Right atrium auricular region (tissue), 2 donors: ENCODE measurements at regions not wholly inside any gene's neighbourhood (a gene's known extent, or its start where the extent isn't known, plus 50 kb on each side); places are given as distances from the start of the nearest gene placed in this dataset.

Experiments used
- DNase-seq: peaks from one replicate; pipeline ENCODE4 v3.0.0-alpha.2; 2019; ENCODE audit warnings: low spot score
- H3K27ac ChIP-seq, 2 donors: fragments of 200-600 bp; sonication (generic); 1 replicate in 1 of 2; 2 replicates in 1 of 2; pipeline ENCODE4 v1.5.1; 2016 to 2019
- H3K27me3 ChIP-seq, 2 donors: fragments of 200-600 bp; sonication (generic); one replicate each; pipeline versions ENCODE4 v1.5.1 to v1.6.0; 2017 to 2019
- H3K36me3 ChIP-seq: fragments of 200-600 bp; sonication (generic); one replicate; pipeline ENCODE4 v1.5.1; 2016
- H3K4me1 ChIP-seq, 2 donors: fragments of 200-600 bp; sonication (generic); one replicate each; pipeline versions ENCODE4 v1.5.1 to v1.6.0; 2017 to 2019
- H3K4me3 ChIP-seq, 2 donors: fragments of 200-600 bp; sonication (generic); 1 replicate in 1 of 2; 2 replicates in 1 of 2; pipeline ENCODE4 v1.5.1; 2017 to 2019; ENCODE audit warnings: mild to moderate bottlenecking in 1 of 2, moderate library complexity in 1 of 2
- H3K9me3 ChIP-seq, 2 donors: fragments of 200-600 bp; sonication (generic); one replicate each; pipeline ENCODE4 v1.5.1; 2019
- CTCF ChIP-seq, 2 donors: fragments of 200-600 bp; sonication (generic); IDR thresholded peaks; one replicate each; pipeline ENCODE4 v1.5.1; 2019; ENCODE audit warnings: antibody characterized with exemption in 2 of 2

GRCh38 chr4:12968345-12968744, 515.8 kb downstream of the RAB28 start:
- no peaks in the 10 kb centered on the region for H3K4me1 ChIP-seq
- H3K36me3 ChIP-seq = no peaks in the 10 kb centered on the region
- no peaks in the 10 kb centered on the region for H3K27me3 ChIP-seq
- no peak for DNase-seq
- no peaks in the 10 kb centered on the region for H3K9me3 ChIP-seq
- no peak overlapping the region for H3K4me3 ChIP-seq
- no peak overlapping the region for H3K27ac ChIP-seq
- TF ChIP-seq CTCF (IDR thresholded peaks at IDR 0.05) = no peak

GRCh38 chr4:12966726-12967125, 517.4 kb downstream of the RAB28 start:
- Histone ChIP-seq H3K27me3 (no peaks in the 10 kb centered on the region), H3K36me3 (no peaks in the 10 kb centered on the region), H3K4me1 (no peaks in the 10 kb centered on the region), H3K4me3 (no peak overlapping the region), H3K9me3 (no peaks in the 10 kb centered on the region), H3K27ac (no peak overlapping the region)
- TF ChIP-seq CTCF (IDR thresholded peaks at IDR 0.05) = no peak
- DNase-seq = no peak

GRCh38 chr4:12965334-12965733, 518.8 kb downstream of the RAB28 start:
- no peaks in the 10 kb centered on the region for H3K36me3 ChIP-seq
- H3K27me3 ChIP-seq = no peaks in the 10 kb centered on the region
- no peak for DNase-seq
- no peak for TF ChIP-seq CTCF (IDR thresholded peaks at IDR 0.05)
- H3K9me3 ChIP-seq = no peaks in the 10 kb centered on the region
- no peak overlapping the region for H3K4me3 ChIP-seq
- H3K4me1 ChIP-seq = no peaks in the 10 kb centered on the region
- H3K27ac ChIP-seq = no peak overlapping the region

- TF ChIP-seq CTCF (IDR thresholded peaks at IDR 0.05) = no peak
- DNase-seq = no peak
- no peak overlapping the region for H3K4me3 ChIP-seq
- no peaks in the 10 kb centered on the region for H3K9me3 ChIP-seq
- H3K27ac ChIP-seq = no peak overlapping the region
- no peaks in the 10 kb centered on the region for H3K4me1 ChIP-seq
- no peaks in the 10 kb centered on the region for H3K27me3 ChIP-seq
- no peaks in the 10 kb centered on the region for H3K36me3 ChIP-seq
Observed at GRCh38 chr4:12963912-12964311, 520.2 kb downstream of the RAB28 start.

DNA sequence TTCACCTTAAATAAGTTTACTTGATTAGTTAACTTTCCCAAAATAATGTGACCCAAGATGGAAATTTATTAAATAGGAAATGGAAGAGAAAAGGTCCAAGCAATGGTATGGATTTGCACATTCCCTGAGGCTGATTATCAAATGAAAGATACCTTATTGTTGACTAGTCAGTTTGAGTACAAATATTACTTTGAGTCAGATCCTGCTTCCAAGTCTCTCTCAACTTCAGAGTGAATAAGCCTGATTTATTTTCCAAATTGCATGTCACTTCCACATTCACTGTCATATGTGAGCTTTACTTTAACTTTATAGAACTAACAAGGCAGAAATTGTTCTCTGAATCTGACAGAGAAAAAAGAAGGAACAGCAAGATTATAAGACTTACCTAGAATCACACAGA, 520.8 kb downstream of the RAB28 start:
- Histone ChIP-seq H3K9me3 (no peaks in the 10 kb centered on the region), H3K4me1 (no peaks in the 10 kb centered on the region), H3K27me3 (no peaks in the 10 kb centered on the region), H3K27ac (no peak overlapping the region), H3K36me3 (no peaks in the 10 kb centered on the region), H3K4me3 (no peak overlapping the region)
- DNase-seq = no peak
- no peak for TF ChIP-seq CTCF (IDR thresholded peaks at IDR 0.05)

DNA sequence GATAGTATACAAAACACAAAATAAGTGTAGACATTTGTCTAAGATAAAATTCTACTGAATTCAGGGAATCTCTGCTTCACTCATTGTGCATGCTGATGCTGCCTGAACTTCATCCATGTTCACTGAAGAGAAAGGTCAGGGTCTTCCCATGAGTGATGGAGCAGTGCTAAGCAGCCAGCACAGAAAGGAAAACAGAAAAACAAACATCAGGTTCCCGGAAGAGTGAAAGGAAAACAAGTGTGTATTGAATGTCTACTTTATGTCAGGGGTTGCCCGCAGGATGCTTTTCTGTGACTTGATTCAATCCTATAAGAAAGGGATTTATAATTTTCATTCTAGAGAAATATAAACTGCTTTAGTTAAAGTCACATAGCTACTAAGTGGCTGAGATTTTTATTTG, 522.4 kb downstream of the RAB28 start:
- Histone ChIP-seq H3K36me3 (no peaks in the 10 kb centered on the region), H3K4me3 (no peak overlapping the region), H3K4me1 (no peaks in the 10 kb centered on the region), H3K9me3 (no peaks in the 10 kb centered on the region), H3K27me3 (no peaks in the 10 kb centered on the region), H3K27ac (no peak overlapping the region)
- no peak for DNase-seq
- no peak for TF ChIP-seq CTCF (IDR thresholded peaks at IDR 0.05)
